NCI-H1092 (cell line): ENCODE measurements at regions not wholly inside any gene's neighbourhood (a gene's known extent, or its start where the extent isn't known, plus 50 kb on each side); places are given as distances from the start of the nearest gene placed in this dataset.

Experiments
- DNase-seq: peaks from one replicate; lab custom pipeline; 2025; lab: John Stamatoyannopoulos, UW

- no peak for DNase-seq
Measured at GRCh38 chr5:58151414-58151813, 308.5 kb downstream of the PLK2 start.

GRCh38 chr5:58150926-58151325 is 309.0 kb downstream of the PLK2 start:
- no peak for DNase-seq

DNA sequence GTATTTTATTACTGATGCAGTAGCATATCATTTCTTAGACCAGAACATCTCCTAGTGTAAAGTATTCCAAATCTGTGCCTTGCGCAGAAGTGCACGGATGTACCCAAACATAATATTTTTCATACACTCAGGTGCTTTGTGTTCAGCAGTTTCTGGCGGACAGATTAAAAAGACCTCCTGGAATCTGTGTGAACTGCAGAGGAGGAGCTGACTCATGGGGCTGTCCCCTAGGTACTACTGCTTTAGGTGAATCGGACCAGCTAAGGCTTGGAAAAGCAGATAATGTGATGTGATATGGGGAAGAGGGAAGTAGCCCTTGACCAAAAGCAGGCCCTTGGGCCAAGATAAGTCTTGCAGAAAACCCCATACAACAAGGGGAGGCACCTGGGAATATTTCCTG is 310.1 kb downstream of the PLK2 start:
- no peak for DNase-seq

DNA sequence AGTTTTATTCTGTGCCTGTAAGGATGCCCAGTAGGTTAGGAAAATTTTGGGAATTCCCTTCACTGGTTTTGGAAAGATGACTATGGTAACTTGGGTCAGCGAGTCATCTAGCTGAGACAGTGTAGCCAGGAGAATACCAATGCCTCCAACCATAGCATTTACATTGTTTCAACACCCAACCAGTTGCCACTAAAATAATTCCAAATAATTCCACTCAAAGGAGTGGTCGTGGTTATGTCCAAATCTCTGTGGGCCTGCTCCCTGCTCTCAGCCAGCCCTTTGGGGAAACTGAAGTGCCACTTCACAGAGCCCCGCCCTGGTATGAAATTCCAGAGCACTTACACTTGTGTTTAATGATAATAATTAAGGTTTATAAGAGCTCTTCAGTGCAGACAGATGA is 310.5 kb downstream of the PLK2 start:
- DNase-seq = no peak

GRCh38 chr5:58148254-58148775 is 311.6 kb downstream of the PLK2 start:
- no peak for DNase-seq

DNA sequence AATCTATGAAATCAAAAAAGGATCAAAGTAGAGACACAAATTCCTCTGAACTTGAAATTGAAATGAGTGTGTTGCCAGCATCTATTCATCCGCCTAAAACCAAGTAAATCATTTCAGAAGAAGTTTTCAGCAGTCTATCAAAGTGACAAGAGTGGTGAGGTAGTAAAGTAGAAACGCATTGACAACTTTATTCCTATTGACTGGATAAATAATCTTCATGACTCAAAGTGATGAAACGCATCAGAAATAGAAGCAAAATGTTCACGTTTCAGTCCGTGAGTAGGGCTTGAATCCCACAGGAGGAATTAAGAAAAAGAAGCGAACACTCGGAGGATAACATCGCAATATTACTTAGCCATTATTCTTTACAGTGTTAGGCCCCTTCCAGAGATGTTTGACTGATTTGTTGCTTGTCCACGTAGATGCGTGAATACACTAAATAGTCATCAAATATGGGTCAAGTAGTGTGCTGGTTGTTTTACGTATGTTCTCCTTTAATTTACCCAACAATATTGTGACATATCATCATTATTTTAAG is 314.4 kb downstream of the PLK2 start:
- no peak for DNase-seq

- DNase-seq = no peak
Measured at GRCh38 chr5:58143727-58144126, 316.2 kb downstream of the PLK2 start.

DNA sequence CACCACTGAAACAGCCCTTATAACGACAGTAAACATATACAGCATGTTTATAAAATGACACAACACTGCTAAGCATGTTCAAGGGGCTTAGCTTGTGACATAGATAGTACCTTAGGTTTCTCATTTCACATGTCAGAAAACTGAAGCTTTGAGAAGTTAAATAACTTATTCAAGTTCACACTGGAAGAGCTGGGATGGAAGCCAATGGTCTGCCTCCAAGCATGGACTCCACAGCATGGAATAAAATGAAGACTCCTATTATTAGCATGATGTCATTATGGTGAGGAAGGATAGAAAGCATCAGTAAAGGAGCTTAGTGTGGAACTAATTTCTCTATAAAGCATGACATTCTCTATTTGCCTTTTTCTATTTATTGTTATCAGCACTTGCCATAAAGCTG is 316.7 kb downstream of the PLK2 start:
- no peak for DNase-seq

GRCh38 chr5:58138791-58139190 is 321.1 kb downstream of the PLK2 start:
- DNase-seq = no peak

GRCh38 chr5:58136406-58136805 is 323.5 kb downstream of the PLK2 start:
- no peak for DNase-seq

- no peak for DNase-seq
Measured at GRCh38 chr5:58135571-58136335, 324.1 kb downstream of the PLK2 start.

- no peak for DNase-seq
Measured at GRCh38 chr5:58133631-58134296, 326.1 kb downstream of the PLK2 start.

GRCh38 chr5:58133216-58133615 is 326.7 kb downstream of the PLK2 start:
- no peak for DNase-seq

DNA sequence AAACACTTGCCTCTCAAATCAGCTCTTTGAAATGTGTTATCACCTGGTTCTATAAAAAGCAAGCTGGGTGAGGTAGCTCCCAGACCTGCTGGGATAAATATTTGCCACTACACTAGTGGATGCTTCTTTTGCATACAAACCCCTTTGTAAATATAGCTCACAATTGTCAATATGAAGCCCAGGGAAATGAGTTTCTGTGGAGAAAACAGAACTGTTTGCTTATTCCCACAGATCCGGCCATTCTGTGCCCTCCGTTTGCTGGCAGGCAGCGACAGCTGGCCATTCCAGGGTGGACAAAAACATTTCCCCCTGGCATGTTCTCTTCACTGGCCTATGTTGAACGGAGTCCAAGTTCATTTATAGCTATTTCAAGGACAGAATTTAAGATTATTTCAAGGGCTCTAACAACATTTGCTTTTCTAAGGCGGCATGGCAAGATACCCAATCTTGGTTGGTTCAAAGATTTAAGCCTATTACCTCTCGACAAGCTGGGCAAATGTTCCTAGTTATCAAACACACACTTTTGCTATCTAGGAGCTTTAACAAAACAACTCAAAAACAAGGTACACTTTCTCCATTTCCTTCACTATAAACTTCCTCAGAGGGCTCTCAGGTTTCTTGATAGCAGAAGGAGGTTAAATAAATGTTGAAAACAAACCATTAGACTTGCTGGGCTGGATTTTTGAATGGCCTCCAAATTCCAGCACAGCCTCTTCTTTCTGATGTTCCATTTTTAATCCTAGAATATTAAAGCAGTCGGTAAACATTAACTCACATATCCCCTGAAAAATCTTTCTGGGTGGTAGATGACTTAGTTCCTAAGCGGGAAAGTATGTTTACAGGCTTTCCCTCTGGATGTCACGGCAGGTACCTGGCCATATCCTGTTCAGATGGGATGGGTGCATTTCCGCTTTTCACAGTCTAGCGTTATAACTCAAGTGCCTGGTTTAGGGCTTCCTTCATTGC is 332.3 kb downstream of the PLK2 start:
- DNase-seq = no peak

GRCh38 chr5:58123501-58123900 is 336.4 kb downstream of the PLK2 start:
- no peak for DNase-seq

DNA sequence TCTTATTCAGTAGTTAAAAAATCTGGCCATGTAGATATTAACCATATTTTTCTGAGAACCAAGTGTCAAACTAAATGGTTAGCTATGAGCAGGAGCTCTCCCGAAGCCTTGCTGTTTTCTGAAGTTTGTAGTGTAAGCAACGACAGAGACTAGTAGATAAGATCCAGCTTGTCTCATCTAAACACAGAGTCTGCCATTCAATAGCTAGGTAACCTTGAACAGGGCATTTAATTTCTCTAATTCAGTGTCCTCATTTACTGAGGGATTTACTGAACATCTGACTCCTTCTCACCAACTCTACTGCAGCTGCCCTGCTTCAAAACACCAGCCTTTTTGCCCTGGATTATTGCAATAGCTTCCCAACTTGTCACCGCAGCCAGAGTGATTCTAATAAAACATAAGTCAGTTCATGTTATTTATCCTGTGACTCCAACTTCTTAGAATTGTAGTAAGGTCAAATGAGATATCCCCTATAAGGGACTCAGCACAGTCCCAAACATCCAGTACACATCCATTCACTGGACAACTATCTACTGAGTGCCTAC is 337.0 kb downstream of the PLK2 start:
- DNase-seq = no peak

DNA sequence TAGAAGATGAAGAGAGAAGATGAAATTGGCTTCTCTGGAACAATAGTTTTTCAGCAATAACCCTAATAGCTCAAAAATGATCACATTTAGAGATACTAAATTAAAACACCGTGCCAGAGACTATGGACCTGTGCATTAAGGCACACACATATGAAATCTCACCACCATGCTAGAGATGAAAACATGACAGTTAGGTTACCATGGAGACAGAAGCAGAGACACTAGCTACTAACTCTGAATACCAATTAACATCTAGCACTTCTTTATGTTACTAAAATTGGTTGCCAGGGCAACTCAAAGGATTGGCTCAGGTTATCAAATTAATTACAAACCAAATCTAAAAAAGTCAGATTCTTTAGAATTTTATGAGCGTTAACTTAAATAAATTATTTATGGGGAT is 337.7 kb downstream of the PLK2 start:
- DNase-seq = no peak

DNA sequence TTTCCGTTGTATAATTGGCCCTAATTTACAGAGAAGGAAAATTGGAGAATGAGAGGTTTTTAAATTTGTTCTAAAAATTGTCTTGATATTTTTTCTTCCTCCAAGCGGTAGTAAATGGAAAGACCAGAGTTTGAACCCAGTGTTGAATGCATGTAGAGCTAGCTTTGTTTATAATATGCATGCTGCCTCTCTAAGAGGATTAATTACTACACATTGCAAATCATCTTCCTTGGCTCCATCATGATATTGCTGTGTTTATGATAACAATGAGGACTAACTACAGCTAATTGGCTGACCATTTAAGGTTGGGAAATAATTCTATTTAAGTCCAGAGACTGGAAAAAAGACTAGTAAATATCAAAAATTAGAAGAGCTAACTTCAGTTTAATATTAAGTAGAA is 338.5 kb downstream of the PLK2 start:
- no peak for DNase-seq

DNA sequence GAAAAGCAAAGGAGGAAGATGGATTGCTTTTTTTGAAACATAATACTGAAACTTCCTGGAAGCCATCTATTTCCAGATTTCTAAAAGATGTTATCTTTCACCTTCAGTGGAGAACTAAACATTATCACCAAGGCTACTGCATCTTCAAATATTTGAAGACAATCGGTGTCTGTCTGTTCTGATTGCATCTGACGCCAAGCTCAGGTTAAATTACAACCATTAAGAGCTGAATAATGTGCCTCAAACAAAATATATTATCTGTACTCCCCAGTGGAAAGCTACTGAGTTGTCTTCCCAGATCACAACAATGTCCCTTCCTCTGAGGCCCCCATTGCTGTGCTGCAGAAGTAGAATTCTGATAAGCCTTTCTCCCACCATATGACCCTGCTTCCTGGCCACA is 342.3 kb downstream of the PLK2 start:
- no peak for DNase-seq

- no peak for DNase-seq
Measured at GRCh38 chr5:58116346-58116745, 343.5 kb downstream of the PLK2 start.

DNA sequence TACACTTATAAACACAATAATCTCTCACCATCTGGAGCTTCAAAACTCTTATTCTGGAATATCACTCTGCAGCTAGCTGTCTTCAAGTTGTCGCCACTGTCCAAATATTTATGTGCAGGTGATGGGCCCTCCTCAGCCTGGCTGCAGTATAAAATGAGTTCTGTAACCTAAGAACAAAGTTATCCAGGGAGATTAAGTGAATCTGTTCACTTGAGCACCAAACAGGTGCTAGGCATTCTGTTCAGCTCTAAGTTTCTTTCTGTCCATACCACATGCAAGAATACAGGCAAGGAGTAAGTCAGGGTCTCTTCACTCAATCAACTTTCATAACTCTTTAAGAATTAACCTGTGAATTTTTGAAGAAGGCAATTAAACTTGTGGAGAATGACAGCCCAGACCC is 344.1 kb downstream of the PLK2 start:
- DNase-seq = no peak

- no peak for DNase-seq
Measured at GRCh38 chr5:58114324-58114723, 345.6 kb downstream of the PLK2 start.
